ENCODE measurements at regions not wholly inside any gene's neighbourhood (a gene's known extent, or its start where the extent isn't known, plus 50 kb on each side); places are given as distances from the start of the nearest gene placed in this dataset.

DNA sequence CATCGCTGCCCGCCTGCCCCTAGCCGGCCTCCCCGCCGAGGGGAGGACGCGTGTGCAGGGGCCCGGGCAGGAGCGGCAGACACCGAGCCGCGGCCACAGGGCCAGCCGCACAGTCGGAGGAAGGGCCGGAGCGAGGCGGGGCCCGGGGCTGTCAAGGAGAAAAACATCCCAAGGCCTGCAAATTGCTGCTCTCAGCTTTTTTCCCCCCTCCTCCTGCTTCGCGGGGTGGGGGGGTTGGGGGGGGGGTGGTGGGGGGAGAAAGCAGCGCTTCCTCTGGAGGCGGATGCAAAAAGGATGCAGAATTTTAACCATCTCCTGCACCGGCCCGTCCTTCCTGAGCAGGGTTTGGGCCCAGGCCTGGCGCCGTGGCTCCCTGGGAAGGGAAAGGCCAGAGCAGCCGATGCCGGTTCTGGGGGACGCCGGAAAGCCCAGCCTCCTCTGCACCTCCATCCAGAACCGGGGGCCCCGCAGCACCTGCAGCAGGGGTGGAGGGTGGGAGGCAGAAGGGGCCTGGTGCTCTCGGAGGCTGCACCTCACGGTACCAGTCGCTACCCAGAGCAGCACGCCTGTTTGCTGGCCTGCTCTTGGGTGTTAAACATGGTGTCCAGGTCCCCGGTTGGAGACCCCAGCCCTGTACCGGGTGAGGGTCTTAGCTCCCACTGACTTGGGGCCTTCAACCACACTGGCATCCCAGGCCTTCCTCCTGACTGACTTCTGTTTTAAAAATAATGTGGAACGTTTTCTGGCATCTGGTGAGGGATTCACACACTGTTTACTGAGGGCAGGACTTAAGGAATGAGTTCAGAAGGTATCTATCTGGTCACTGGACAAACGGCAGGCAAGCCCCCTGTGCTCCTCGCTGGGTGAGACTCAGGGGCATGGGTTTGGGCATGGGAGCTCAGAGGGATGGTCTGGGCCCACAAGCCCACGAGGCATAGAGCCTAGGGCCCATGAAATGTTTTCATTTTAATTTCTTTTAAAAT, 77.4 kb upstream of the WNT7B start:
- DNase-seq, result peak; percentile 36

DNA sequence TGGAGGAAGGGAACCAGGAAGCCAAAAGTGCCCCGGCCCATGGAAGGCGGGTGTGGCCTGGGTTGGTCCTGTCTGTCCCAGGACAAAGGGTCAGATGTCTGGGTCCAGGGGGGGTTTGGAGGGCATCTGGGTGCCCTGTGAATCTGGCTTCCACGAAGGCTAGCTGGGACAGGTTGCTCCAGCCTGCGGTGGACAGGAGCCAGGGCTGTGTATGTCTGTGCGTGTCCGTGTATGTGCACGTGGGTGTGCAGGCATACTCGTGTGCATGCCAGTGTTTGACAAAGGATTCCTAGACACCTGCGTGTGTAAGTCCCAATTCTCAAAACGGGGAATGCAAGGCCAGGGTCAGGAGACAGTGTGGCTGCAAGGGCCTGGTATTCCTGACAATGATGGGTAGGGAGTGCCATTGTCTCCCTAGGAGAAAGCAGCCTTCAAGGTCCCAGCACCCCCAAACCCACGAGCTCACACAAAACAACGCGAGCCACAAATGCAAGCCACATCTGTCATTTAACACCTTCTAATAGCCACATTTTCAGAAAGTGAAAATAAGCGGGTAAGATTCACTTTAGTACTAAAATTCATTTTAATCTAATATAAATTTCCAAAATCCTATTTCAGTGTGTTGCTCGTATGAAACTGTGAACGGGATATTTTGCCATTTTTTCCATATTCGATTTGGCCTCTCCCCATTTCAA, 78.4 kb upstream of the WNT7B start:
- no peak for DNase-seq

GRCh38 chr22:46055911-46056545, 79.1 kb upstream of the WNT7B start:
- no peak for DNase-seq

DNA sequence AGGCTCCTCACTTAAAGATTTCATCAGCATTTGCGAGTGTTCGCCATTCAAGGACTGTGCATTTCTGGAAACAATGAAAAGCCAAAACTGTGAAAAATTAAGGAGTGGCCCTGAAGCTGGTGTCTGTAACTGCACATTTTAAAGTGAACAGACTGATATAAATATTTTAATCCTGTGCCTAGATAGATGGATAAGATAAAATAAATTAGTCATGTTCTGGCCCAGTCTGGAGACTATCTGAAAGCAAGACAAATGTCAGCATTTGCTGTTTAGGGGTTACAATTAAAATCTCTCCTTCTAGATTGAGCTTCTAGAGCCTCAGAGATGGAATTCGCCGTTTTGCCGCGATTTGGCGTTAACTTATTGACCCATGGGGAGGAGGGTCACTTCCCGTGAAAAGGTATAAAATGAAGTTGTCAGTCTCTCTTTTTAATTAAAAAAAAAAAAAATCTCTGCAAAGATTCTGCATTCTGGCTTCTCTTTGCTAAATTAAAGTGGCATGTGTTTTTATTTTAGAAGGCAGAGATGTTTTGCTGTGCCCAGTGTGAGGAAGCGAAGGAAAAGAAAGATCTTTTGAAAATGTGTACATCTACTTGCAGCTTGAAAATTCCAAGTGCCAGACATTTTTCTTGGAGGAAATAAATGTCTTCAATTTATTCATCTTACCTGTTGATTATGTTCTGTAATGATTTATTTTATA, 79.7 kb upstream of the WNT7B start:
- no peak for DNase-seq

- DNase-seq, result no peak
Observed at GRCh38 chr22:46057246-46058090, 80.5 kb upstream of the WNT7B start.

- peak; percentile 33 for DNase-seq
Observed at GRCh38 chr22:46058091-46058420, 81.1 kb upstream of the WNT7B start.

GRCh38 chr22:46058591-46059519, 81.9 kb upstream of the WNT7B start:
- no peak for DNase-seq

GRCh38 chr22:46060292-46061123, 83.5 kb upstream of the WNT7B start:
- no peak for DNase-seq

DNA sequence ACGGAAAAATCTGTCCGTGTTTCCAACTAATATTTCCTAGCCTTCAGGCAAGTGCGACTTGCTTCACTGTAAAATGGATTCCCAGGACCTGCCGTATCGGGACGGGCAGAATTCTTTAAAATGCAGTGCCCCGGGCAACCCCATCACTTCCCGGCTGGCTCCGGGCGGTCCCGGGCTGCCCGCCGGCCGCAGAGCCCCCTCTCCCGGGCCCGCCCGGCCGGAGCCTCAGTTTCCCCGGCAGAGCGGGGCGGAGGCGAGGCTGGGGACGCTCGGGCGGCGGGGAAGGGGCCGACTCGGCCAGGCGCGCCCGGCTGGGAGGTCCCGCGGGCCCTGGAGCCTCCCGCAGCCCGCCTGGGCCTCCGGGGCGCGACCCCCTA, 84.2 kb upstream of the WNT7B start:
- DNase-seq, result no peak

- DNase-seq, result no peak
Observed at GRCh38 chr22:46061501-46062231, 84.7 kb upstream of the WNT7B start.

DNA sequence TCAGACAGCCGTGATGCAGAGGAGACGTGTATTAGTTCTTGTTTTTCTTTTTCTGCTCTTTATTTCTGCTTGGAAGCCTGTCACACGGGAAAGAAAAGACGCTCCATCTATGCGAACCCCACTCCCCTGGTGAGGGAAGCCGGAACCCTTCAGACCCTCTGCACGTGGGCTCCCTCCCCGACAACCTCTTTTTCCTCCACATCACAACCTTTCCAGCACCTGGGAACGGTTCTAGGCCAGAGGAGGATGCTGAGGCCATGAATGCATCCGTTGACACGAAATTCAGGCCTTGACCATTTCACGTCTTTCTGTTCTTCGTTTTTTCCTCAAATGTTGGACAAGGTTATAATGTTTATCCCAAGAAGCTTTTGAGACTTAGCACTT, 85.3 kb upstream of the WNT7B start:
- DNase-seq, result no peak

GRCh38 chr22:46062971-46063631, 86.1 kb upstream of the WNT7B start:
- DNase-seq, result no peak

DNA sequence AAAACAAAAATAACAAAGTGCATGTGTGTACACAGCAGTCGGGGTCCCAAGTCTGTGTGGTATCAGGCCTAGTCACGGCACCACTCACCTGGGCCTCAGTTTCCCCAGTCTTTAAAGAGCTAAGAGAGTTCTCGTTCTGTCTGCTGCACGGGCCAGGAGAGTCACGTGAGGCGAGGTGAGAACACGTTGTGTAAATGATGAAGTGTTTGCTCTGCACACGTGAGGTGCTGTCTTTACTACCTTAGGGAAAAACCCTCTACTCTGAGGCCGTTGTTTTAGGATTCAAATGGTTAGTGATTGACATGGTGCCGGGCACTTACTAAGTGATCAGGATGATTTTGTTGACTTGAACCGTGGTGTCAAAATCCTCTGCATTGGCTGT, 86.5 kb upstream of the PPARA start:
- no peak for DNase-seq

DNA sequence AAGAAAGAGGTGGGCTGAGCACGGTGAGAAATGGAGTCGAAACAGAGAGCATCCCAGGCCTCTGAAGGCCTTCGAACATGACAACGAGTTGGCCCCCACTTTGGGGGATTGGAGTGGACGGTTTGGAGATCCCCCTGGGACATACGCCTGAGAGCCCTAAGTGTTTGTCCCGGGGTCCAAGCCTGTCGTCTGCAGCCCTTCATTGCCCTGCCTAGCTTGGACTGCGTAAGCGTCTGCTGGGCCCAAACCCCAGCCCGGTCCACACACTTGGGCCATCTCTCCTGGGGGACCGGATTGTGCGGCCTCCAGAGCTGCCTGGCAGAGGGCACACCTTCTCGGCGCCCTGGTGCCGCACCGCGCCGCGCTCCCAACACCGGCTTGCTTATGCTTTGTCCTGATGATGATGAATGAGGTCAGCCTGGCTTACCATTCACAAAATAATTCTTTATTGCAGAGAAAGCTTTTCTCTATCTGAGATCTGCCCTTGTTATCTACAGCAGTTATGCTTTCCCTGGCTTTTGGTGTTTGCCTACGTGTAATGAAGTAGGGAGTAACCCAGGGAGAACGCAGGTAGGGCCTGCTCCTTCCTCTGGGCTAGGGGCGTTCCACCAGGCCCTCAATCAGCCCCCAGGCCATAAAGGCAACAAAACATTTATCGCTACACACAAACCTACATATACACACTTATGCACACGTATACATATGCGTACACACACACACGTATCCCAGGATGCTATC, 85.9 kb upstream of the PPARA start:
- DNase-seq, result no peak

GRCh38 chr22:46064966-46065666, 85.2 kb upstream of the PPARA start:
- DNase-seq, result no peak

GRCh38 chr22:46065691-46066454, 84.5 kb upstream of the PPARA start:
- DNase-seq, result no peak

- DNase-seq, result no peak
Observed at GRCh38 chr22:46066691-46067090, 83.6 kb upstream of the PPARA start.

Data from stimulated activated naive CD4-positive, alpha-beta T cell treated with Interleukin-2 at 50 U/mL for 16 hours (primary cell).